Erythroblast (primary cell): ENCODE measurements at regions not wholly inside any gene's neighbourhood (a gene's known extent, or its start where the extent isn't known, plus 50 kb on each side); places are given as distances from the start of the nearest gene placed in this dataset.

Experiments used
- GATA1 ChIP-seq: IDR thresholded peaks from 2 replicates; pipeline ENCODE4 v1.6.1; 2011; ENCODE audit warnings: low read depth, mild to moderate bottlenecking, control low read depth, low read length, moderate library complexity
- POLR2A ChIP-seq: IDR thresholded peaks from 2 replicates; pipeline ENCODE4 v1.6.1; 2011; ENCODE audit warnings: mild to moderate bottlenecking, low read length

GRCh38 chr6:33897189-33897780 lies 93.5 kb upstream of the MLN start:
- TF ChIP-seq POLR2A (no peak), GATA1 (no peak)
